ENCODE measurements at regions not wholly inside any gene's neighbourhood (a gene's known extent, or its start where the extent isn't known, plus 50 kb on each side); places are given as distances from the start of the nearest gene placed in this dataset.

- no peak for DNase-seq (ENCODE audit: low read depth)
- TF ChIP-seq CTCF (IDR thresholded peaks at IDR 0.05; ENCODE audit: low read length, missing control alignments), result no peak
- H3K4me3 ChIP-seq (replicated peaks; ENCODE audit: low read depth, low read length), result no peak overlapping the region
These were observed 345.9 kb upstream of the ITGA1 start for GRCh38 chr5:52441768-52442167.

GRCh38 chr5:52443187-52443586, 344.5 kb upstream of the ITGA1 start:
- no peak for TF ChIP-seq CTCF (IDR thresholded peaks at IDR 0.05; ENCODE audit: low read length, missing control alignments)
- DNase-seq (ENCODE audit: low read depth), result no peak
- no peak overlapping the region for H3K4me3 ChIP-seq (replicated peaks; ENCODE audit: low read depth, low read length)

GRCh38 chr5:52448111-52448510, 339.6 kb upstream of the ITGA1 start:
- H3K4me3 ChIP-seq (replicated peaks; ENCODE audit: low read depth, low read length), result no peak overlapping the region
- no peak for DNase-seq (ENCODE audit: low read depth)
- TF ChIP-seq CTCF (IDR thresholded peaks at IDR 0.05; ENCODE audit: low read length, missing control alignments), result no peak

- no peak overlapping the region for H3K4me3 ChIP-seq (replicated peaks; ENCODE audit: low read depth, low read length)
- no peak for TF ChIP-seq CTCF (IDR thresholded peaks at IDR 0.05; ENCODE audit: low read length, missing control alignments)
- no peak for DNase-seq (ENCODE audit: low read depth)
These were observed 338.2 kb upstream of the ITGA1 start for GRCh38 chr5:52449516-52449915.

- H3K4me3 ChIP-seq (replicated peaks; ENCODE audit: low read depth, low read length), result no peak overlapping the region
- DNase-seq (ENCODE audit: low read depth), result no peak
- TF ChIP-seq CTCF (IDR thresholded peaks at IDR 0.05; ENCODE audit: low read length, missing control alignments), result no peak
These were observed 335.6 kb upstream of the ITGA1 start for GRCh38 chr5:52452098-52452497.

GRCh38 chr5:52453176-52453575, 334.5 kb upstream of the ITGA1 start:
- no peak for TF ChIP-seq CTCF (IDR thresholded peaks at IDR 0.05; ENCODE audit: low read length, missing control alignments)
- H3K4me3 ChIP-seq (replicated peaks; ENCODE audit: low read depth, low read length), result no peak overlapping the region
- DNase-seq (ENCODE audit: low read depth), result no peak

GRCh38 chr5:52455920-52456319, 331.8 kb upstream of the ITGA1 start:
- no peak overlapping the region for H3K4me3 ChIP-seq (replicated peaks; ENCODE audit: low read depth, low read length)
- no peak for DNase-seq (ENCODE audit: low read depth)

More at GRCh38 chr5:52455920-52456319, 331.8 kb upstream of the ITGA1 start:
- TF ChIP-seq CTCF (IDR thresholded peaks at IDR 0.05; ENCODE audit: low read length, missing control alignments), result no peak
